Fibroblast of mammary gland (primary cell): ENCODE measurements at regions not wholly inside any gene's neighbourhood (a gene's known extent, or its start where the extent isn't known, plus 50 kb on each side); places are given as distances from the start of the nearest gene placed in this dataset.
A peak's percentile ranks its signal among the peaks of the same experiment; 100 is the strongest.

ENCODE experiments used
- DNase-seq: peaks from one replicate; pipeline ENCODE4 v3.0.0-alpha.2; 2010; ENCODE audit warnings: low read depth
- H3K4me3 ChIP-seq: 2 replicates; pipeline ENCODE4 v1.5.1; 2011; ENCODE audit warnings: low read depth, mild to moderate bottlenecking, low read length, moderate library complexity; ENCODE audit not compliant: control insufficient read depth
- CTCF ChIP-seq: conservative IDR thresholded peaks from 2 replicates; pipeline ENCODE4 v1.5.1; 2011; ENCODE audit warnings: low read depth, low read length, inconsistent platforms; ENCODE audit not compliant: control insufficient read depth, insufficient read depth

GRCh38 chr9:124101215-124101968 is 89.8 kb downstream of the LHX2 start:
- H3K4me3 ChIP-seq, result no peak overlapping the region
- no peak for DNase-seq
- no peak for TF ChIP-seq CTCF

GRCh38 chr9:124101969-124102345 is 90.4 kb downstream of the LHX2 start:
- TF ChIP-seq CTCF, result no peak
- DNase-seq, result no peak
- H3K4me3 ChIP-seq, result no peak overlapping the region

- TF ChIP-seq CTCF, result no peak
- DNase-seq, result no peak
- H3K4me3 ChIP-seq, result no peak overlapping the region
Measured at GRCh38 chr9:124102363-124102762, 90.8 kb downstream of the LHX2 start.

- H3K4me3 ChIP-seq, result no peak overlapping the region
- TF ChIP-seq CTCF, result no peak
- no peak for DNase-seq
Measured at GRCh38 chr9:124105266-124105665, 93.7 kb downstream of the LHX2 start.

GRCh38 chr9:124108216-124108615 is 96.6 kb downstream of the LHX2 start:
- no peak for DNase-seq
- TF ChIP-seq CTCF, result no peak
- no peak overlapping the region for H3K4me3 ChIP-seq

- TF ChIP-seq CTCF, result no peak
- DNase-seq, result peak; percentile 65
- H3K4me3 ChIP-seq, result no peak overlapping the region
Measured at GRCh38 chr9:124110307-124110915, 98.8 kb downstream of the LHX2 start.
